ENCODE measurements at regions not wholly inside any gene's neighbourhood (a gene's known extent, or its start where the extent isn't known, plus 50 kb on each side); places are given as distances from the start of the nearest gene placed in this dataset.
A peak's percentile ranks its signal among the peaks of the same experiment; 100 is the strongest.
"Not testable (repeated sequence)": the region's sequence is repeated elsewhere in the genome, so short reads cannot be mapped to it uniquely, and the experiment has no call there.

GRCh38 chr10:33483124-33483815 lies 148.8 kb upstream of the NRP1 start:
- intact Hi-C loops (cut with DNase I; ENCODE audit: low total_unique reads): no loop called here
- WGBS, 2 donors: 53 to 69% methylated on average over 5 of the region's 5 CpGs
- DNase-seq: no peak
- Histone ChIP-seq H3K27ac (no peak overlapping the region), H3K36me3 (ENCODE audit: low read depth, missing control alignments) (no peaks in the 10 kb centered on the region), H3K27me3 (no peaks in the 10 kb centered on the region), H3K9me3 (no peaks in the 10 kb centered on the region), H3K4me3 (no peak overlapping the region), H3K4me1 (peaks cover 4% of the 10 kb centered on the region)
- TF ChIP-seq POLR2A (IDR thresholded peaks at IDR 0.05) (no peak), CTCF (IDR thresholded peaks at IDR 0.05) (no peak)

GRCh38 chr10:33482486-33482885 lies 148.0 kb upstream of the NRP1 start:
- Histone ChIP-seq H3K9me3 (no peaks in the 10 kb centered on the region), H3K4me3 (no peak overlapping the region), H3K4me1 (peaks cover 4% of the 10 kb centered on the region), H3K27ac (no peak overlapping the region), H3K36me3 (ENCODE audit: low read depth, missing control alignments) (no peaks in the 10 kb centered on the region), H3K27me3 (no peaks in the 10 kb centered on the region)
- DNase-seq: no peak
- intact Hi-C loops (cut with DNase I; ENCODE audit: low total_unique reads): no loop called here
- TF ChIP-seq CTCF (IDR thresholded peaks at IDR 0.05) (no peak), POLR2A (IDR thresholded peaks at IDR 0.05) (no peak)
- 60 to 85% methylated on average over 5 of the region's 5 CpGs for WGBS, 2 donors

GRCh38 chr10:33481184-33481583 lies 146.7 kb upstream of the NRP1 start:
- H3K9me3 ChIP-seq: no peaks in the 10 kb centered on the region
- H3K27ac ChIP-seq: no peak overlapping the region
- TF ChIP-seq POLR2A (IDR thresholded peaks at IDR 0.05) (no peak), CTCF (IDR thresholded peaks at IDR 0.05) (no peak)
- no peaks in the 10 kb centered on the region for H3K36me3 ChIP-seq (ENCODE audit: low read depth, missing control alignments)
- intact Hi-C loops (cut with DNase I; ENCODE audit: low total_unique reads): no loop called here
- H3K4me1 ChIP-seq: peaks cover 1% of the 10 kb centered on the region
- no peak overlapping the region for H3K4me3 ChIP-seq
- DNase-seq: no peak
- 60 to 82% methylated on average over 1 of the region's 1 CpG for WGBS, 2 donors
- H3K27me3 ChIP-seq: no peaks in the 10 kb centered on the region

GRCh38 chr10:33480417-33480816 lies 145.9 kb upstream of the NRP1 start:
- H3K9me3 ChIP-seq; H3K27me3 ChIP-seq; H3K27ac ChIP-seq; DNase-seq; H3K4me1 ChIP-seq; intact Hi-C loops (cut with DNase I; ENCODE audit: low total_unique reads); H3K36me3 ChIP-seq (ENCODE audit: low read depth, missing control alignments): not testable (repeated sequence)
- peak overlapping the region in 1 of 2 donors; percentile 21 for H3K4me3 ChIP-seq
- WGBS, 2 donors: 50 to 79% methylated on average over 4 to 16 of the region's 24 CpGs

GRCh38 chr10:33478675-33479125 lies 144.2 kb upstream of the NRP1 start:
- Histone ChIP-seq H3K27ac (no peak overlapping the region), H3K4me3 (no peak overlapping the region), H3K4me1 (no peaks in the 10 kb centered on the region), H3K27me3 (no peaks in the 10 kb centered on the region), H3K9me3 (no peaks in the 10 kb centered on the region), H3K36me3 (ENCODE audit: low read depth, missing control alignments) (no peaks in the 10 kb centered on the region)
- intact Hi-C loops (cut with DNase I; ENCODE audit: low total_unique reads): no loop called here
- TF ChIP-seq CTCF (IDR thresholded peaks at IDR 0.05) (no peak), POLR2A (IDR thresholded peaks at IDR 0.05) (no peak)
- WGBS, 2 donors: 81 to 83% methylated on average over 5 of the region's 5 CpGs
- DNase-seq: no peak
